ENCODE measurements at regions not wholly inside any gene's neighbourhood (a gene's known extent, or its start where the extent isn't known, plus 50 kb on each side); places are given as distances from the start of the nearest gene placed in this dataset.
"Not testable (repeated sequence)": the region's sequence is repeated elsewhere in the genome, so short reads cannot be mapped to it uniquely, and the experiment has no call there.

- not testable (repeated sequence) for TF ChIP-seq CTCF, POLR2A, POLR2AphosphoS5 (IDR thresholded peaks at IDR 0.05)
Observed at GRCh38 chr2:111310395-111310794, 189.7 kb downstream of the BCL2L11 start.

Data from stomach (tissue), 4 donors.